Type B pancreatic cell (in vitro differentiated cells): ENCODE measurements at regions not wholly inside any gene's neighbourhood (a gene's known extent, or its start where the extent isn't known, plus 50 kb on each side); places are given as distances from the start of the nearest gene placed in this dataset.

ENCODE experiments used
- DNase-seq: peaks from one replicate; pipeline ENCODE4 v3.0.0; 2021; ENCODE audit warnings: mixed read lengths; ENCODE audit not compliant: unreplicated experiment; ENCODE audit errors: extremely low spot score
- H3K27ac Mint-ChIP-seq: 2 replicates; pipeline ENCODE4 v1.8.0; 2021; ENCODE audit warnings: mild to moderate bottlenecking, mixed read lengths
- H3K27me3 Mint-ChIP-seq: 2 replicates; pipeline ENCODE4 v1.8.0; 2021; ENCODE audit warnings: mixed read lengths
- H3K36me3 Mint-ChIP-seq: 2 replicates; pipeline ENCODE4 v1.8.0; 2021; ENCODE audit warnings: mixed read lengths
- H3K4me1 Mint-ChIP-seq: one replicate; pipeline ENCODE4 v1.8.0; 2021; ENCODE audit warnings: mixed read lengths; ENCODE audit not compliant: unreplicated experiment
- H3K4me3 Mint-ChIP-seq: 2 replicates; pipeline ENCODE4 v1.8.0; 2021; ENCODE audit warnings: mild to moderate bottlenecking, mixed read lengths
- H3K9me3 Mint-ChIP-seq: 2 replicates; pipeline ENCODE4 v1.8.0; 2021; ENCODE audit warnings: mixed read lengths
- CTCF ChIP-seq: fragments of 200-600 bp; sonication (generic); conservative IDR thresholded peaks from 2 replicates; pipeline ENCODE4 v1.5.0; 2021; ENCODE audit warnings: antibody characterized with exemption, mild to moderate bottlenecking

- TF ChIP-seq CTCF = no peak
- H3K27me3 Mint-ChIP-seq = peaks cover 2% of the 10 kb centered on the region
- no peak overlapping the region for H3K27ac Mint-ChIP-seq
- no peak overlapping the region for H3K4me3 Mint-ChIP-seq
- no peaks in the 10 kb centered on the region for H3K36me3 Mint-ChIP-seq
- no peaks in the 10 kb centered on the region for H3K9me3 Mint-ChIP-seq
- no peak for DNase-seq
- no peaks in the 10 kb centered on the region for H3K4me1 Mint-ChIP-seq
Observed at GRCh38 chr18:78801011-78801410, 178.6 kb upstream of the SALL3 start.

- no peaks in the 10 kb centered on the region for H3K9me3 Mint-ChIP-seq
- H3K27me3 Mint-ChIP-seq = peaks cover 8% of the 10 kb centered on the region
- H3K27ac Mint-ChIP-seq = no peak overlapping the region
- no peak for TF ChIP-seq CTCF
- no peaks in the 10 kb centered on the region for H3K4me1 Mint-ChIP-seq
- no peak overlapping the region for H3K4me3 Mint-ChIP-seq
- DNase-seq = no peak
- H3K36me3 Mint-ChIP-seq = no peaks in the 10 kb centered on the region
Observed at GRCh38 chr18:78803104-78803503, 176.5 kb upstream of the SALL3 start.

GRCh38 chr18:78804206-78805030, 175.2 kb upstream of the SALL3 start:
- H3K27me3 Mint-ChIP-seq = peaks cover 10% of the 10 kb centered on the region
- no peaks in the 10 kb centered on the region for H3K4me1 Mint-ChIP-seq
- DNase-seq = no peak
- no peak overlapping the region for H3K27ac Mint-ChIP-seq
- TF ChIP-seq CTCF = no peak
- no peaks in the 10 kb centered on the region for H3K36me3 Mint-ChIP-seq
- no peak overlapping the region for H3K4me3 Mint-ChIP-seq
- no peaks in the 10 kb centered on the region for H3K9me3 Mint-ChIP-seq

GRCh38 chr18:78805840-78806239, 173.8 kb upstream of the SALL3 start:
- Mint-ChIP-seq H3K4me1 (no peaks in the 10 kb centered on the region), H3K27ac (no peak overlapping the region), H3K4me3 (no peak overlapping the region), H3K36me3 (no peaks in the 10 kb centered on the region), H3K9me3 (no peaks in the 10 kb centered on the region), H3K27me3 (peaks cover 10% of the 10 kb centered on the region)
- TF ChIP-seq CTCF = no peak
- DNase-seq = no peak

- no peaks in the 10 kb centered on the region for H3K36me3 Mint-ChIP-seq
- H3K27me3 Mint-ChIP-seq = peaks cover 14% of the 10 kb centered on the region
- H3K4me1 Mint-ChIP-seq = no peaks in the 10 kb centered on the region
- TF ChIP-seq CTCF = no peak
- no peaks in the 10 kb centered on the region for H3K9me3 Mint-ChIP-seq
- H3K27ac Mint-ChIP-seq = no peak overlapping the region
- H3K4me3 Mint-ChIP-seq = no peak overlapping the region
- no peak for DNase-seq
Observed at GRCh38 chr18:78807668-78808067, 171.9 kb upstream of the SALL3 start.
